CD4-positive, alpha-beta T cell (primary cell): ENCODE measurements at regions not wholly inside any gene's neighbourhood (a gene's known extent, or its start where the extent isn't known, plus 50 kb on each side); places are given as distances from the start of the nearest gene placed in this dataset.

Experiments used
- ATAC-seq: fragments of 200-7000 bp; cut with Tn5 transposase; one replicate; pipeline ENCODE4 v1.10.0; 2022; ENCODE audit warnings: mild to moderate bottlenecking; ENCODE audit not compliant: poor library complexity
- CTCF ChIA-PET: fragments of 350-600 bp; sonication (Branson Sonifier 250); formaldehyde crosslinking; loops from one replicate; lab custom pipeline; 2021; ENCODE audit warnings: antibody characterized with exemption, inconsistent platforms; lab: Charles Lee
- POLR2A ChIA-PET: fragments of 350-600 bp; sonication (Branson Sonifier 250); formaldehyde crosslinking; loops from one replicate; lab custom pipeline; 2021; ENCODE audit warnings: antibody characterized with exemption, inconsistent platforms; lab: Charles Lee
- DNase-seq, 14 experiments: peaks; one replicate each; pipeline ENCODE4 v3.0.0-alpha.2; 2013 to 2020; ENCODE audit warnings: mixed read lengths in 2 of 14
- H3K27ac ChIP-seq, 2 donors: one replicate each; pipeline versions ENCODE4 v1.5.1 to v1.7.0; 2013; ENCODE audit warnings: low read length in 2 of 2, low read depth in 1 of 2, mild to moderate bottlenecking in 1 of 2
- H3K27me3 ChIP-seq, 2 experiments: 1 replicate in 1 of 2; 2 replicates in 1 of 2; pipeline versions ENCODE4 v1.6.1 to v1.7.0; 2013; ENCODE audit warnings: low read length in 2 of 2, control low read depth in 1 of 2, mild to moderate bottlenecking in 1 of 2, moderate library complexity in 1 of 2; ENCODE audit not compliant: insufficient read depth in 2 of 2, control insufficient read depth in 1 of 2
- H3K36me3 ChIP-seq: one replicate; pipeline ENCODE4 v1.6.1; 2013; ENCODE audit warnings: low read length, control low read depth; ENCODE audit not compliant: insufficient read depth
- H3K4me1 ChIP-seq: one replicate; pipeline ENCODE4 v1.6.1; 2013; ENCODE audit warnings: low read length, control low read depth; ENCODE audit not compliant: insufficient read depth
- H3K4me3 ChIP-seq: one replicate; pipeline ENCODE4 v1.5.1; 2013; ENCODE audit warnings: mild to moderate bottlenecking, low read length, moderate library complexity
- H3K9me3 ChIP-seq, 2 experiments: 1 replicate in 1 of 2; 2 replicates in 1 of 2; pipeline versions ENCODE4 v1.6.1 to v1.7.0; 2013; ENCODE audit warnings: low read length in 2 of 2, mild to moderate bottlenecking in 2 of 2, control low read depth in 1 of 2, moderate library complexity in 1 of 2; ENCODE audit not compliant: control insufficient read depth in 1 of 2, insufficient read depth in 1 of 2
- H3K27ac Mint-ChIP-seq: one replicate; pipeline ENCODE4 v1.8.0; 2020; ENCODE audit warnings: mixed read lengths
- H3K27me3 Mint-ChIP-seq: one replicate; pipeline ENCODE4 v1.8.0; 2021; ENCODE audit warnings: mixed read lengths
- H3K36me3 Mint-ChIP-seq: one replicate; pipeline ENCODE4 v1.8.0; 2021; ENCODE audit warnings: low read depth, mixed read lengths
- H3K4me1 Mint-ChIP-seq: one replicate; pipeline ENCODE4 v1.8.0; 2021; ENCODE audit warnings: low read depth, mixed read lengths
- H3K4me3 Mint-ChIP-seq: one replicate; pipeline ENCODE4 v1.8.0; 2020; ENCODE audit warnings: mild to moderate bottlenecking, mixed read lengths
- H3K9me3 Mint-ChIP-seq: one replicate; pipeline ENCODE4 v1.8.0; 2020; ENCODE audit warnings: mixed read lengths
- CTCF ChIP-seq: fragments of 200-600 bp; IDR thresholded peaks from one replicate; pipeline ENCODE4 v1.8.0; 2022; ENCODE audit warnings: antibody characterized with exemption, mild to moderate bottlenecking
- intact Hi-C, 2 experiments: fragments of 100-400 bp; cut with DNase I in 1 of 2; cut with micrococcal nuclease in 1 of 2; formaldehyde crosslinking; loops; one replicate each; pipeline versions ENCODE4 v1.15.1 to v1.9.0; 2023 to 2025; cut with DNase I, micrococcal nuclease

- DNase-seq: peak in 1 of 14 experiments; percentile 0
- Histone ChIP-seq H3K27ac (no peak overlapping the region), H3K9me3 (no peaks in the 10 kb centered on the region), H3K36me3 (no peaks in the 10 kb centered on the region), H3K27me3 (no peaks in the 10 kb centered on the region), H3K4me3 (no peak overlapping the region), H3K4me1 (no peaks in the 10 kb centered on the region)
- H3K27ac Mint-ChIP-seq: no peak overlapping the region
- CTCF ChIA-PET: no interaction called here
- H3K9me3 Mint-ChIP-seq: no peaks in the 10 kb centered on the region
- peaks cover 3% of the 10 kb centered on the region for H3K27me3 Mint-ChIP-seq
- ATAC-seq: no peak
- POLR2A ChIA-PET: no interaction called here
- no peak for TF ChIP-seq CTCF
- intact Hi-C loops: no loop called here
- H3K4me1 Mint-ChIP-seq: no peaks in the 10 kb centered on the region
- H3K36me3 Mint-ChIP-seq: no peaks in the 10 kb centered on the region
- H3K4me3 Mint-ChIP-seq: no peak overlapping the region
Measured at GRCh38 chr4:10237131-10237530, 120.5 kb upstream of the WDR1 start.

DNA sequence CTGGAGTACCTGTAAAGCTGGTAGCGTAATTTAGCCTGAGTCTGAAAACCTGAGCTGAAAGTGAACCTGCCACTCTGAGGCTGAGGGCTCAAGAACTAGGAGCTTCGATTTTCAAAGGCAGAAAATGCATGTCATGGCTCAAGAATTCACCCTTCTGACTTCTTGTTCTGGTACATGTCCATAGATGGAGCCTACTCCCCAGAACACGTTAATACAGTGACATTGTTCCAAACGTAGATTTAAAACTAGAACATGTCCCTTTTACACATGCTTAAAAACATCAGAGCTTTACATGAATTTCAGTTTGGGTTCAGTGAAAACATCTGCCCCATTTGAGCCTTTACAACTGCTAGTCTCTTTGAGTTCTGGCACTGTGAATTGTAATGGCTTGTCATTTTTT is 115.5 kb upstream of the WDR1 start:
- no peak for ATAC-seq
- TF ChIP-seq CTCF: no peak
- Mint-ChIP-seq H3K27me3 (no peaks in the 10 kb centered on the region), H3K9me3 (no peaks in the 10 kb centered on the region), H3K4me1 (no peaks in the 10 kb centered on the region), H3K4me3 (no peak overlapping the region), H3K27ac (no peak overlapping the region), H3K36me3 (no peaks in the 10 kb centered on the region)
- DNase-seq: no peak
- Histone ChIP-seq H3K4me1 (no peaks in the 10 kb centered on the region), H3K27me3 (no peaks in the 10 kb centered on the region), H3K4me3 (no peak overlapping the region), H3K27ac (no peak overlapping the region), H3K36me3 (no peaks in the 10 kb centered on the region), H3K9me3 (no peaks in the 10 kb centered on the region)
- intact Hi-C loops: no loop called here
- CTCF ChIA-PET: no interaction called here
- POLR2A ChIA-PET: no interaction called here

- H3K9me3 Mint-ChIP-seq: no peaks in the 10 kb centered on the region
- DNase-seq: no peak
- intact Hi-C loops: no loop called here
- no peak for ATAC-seq
- no peaks in the 10 kb centered on the region for H3K27me3 Mint-ChIP-seq
- no peaks in the 10 kb centered on the region for H3K36me3 Mint-ChIP-seq
- no peaks in the 10 kb centered on the region for H3K27me3 ChIP-seq
- POLR2A ChIA-PET: no interaction called here
- no peak overlapping the region for H3K4me3 Mint-ChIP-seq
- H3K4me1 Mint-ChIP-seq: no peaks in the 10 kb centered on the region
- no peaks in the 10 kb centered on the region for H3K9me3 ChIP-seq
- CTCF ChIA-PET: no interaction called here
- no peak for TF ChIP-seq CTCF
- H3K36me3 ChIP-seq: no peaks in the 10 kb centered on the region
- H3K4me3 ChIP-seq: no peak overlapping the region
- H3K27ac Mint-ChIP-seq: no peak overlapping the region
- no peak overlapping the region for H3K27ac ChIP-seq
- no peaks in the 10 kb centered on the region for H3K4me1 ChIP-seq
Measured at GRCh38 chr4:10226756-10227155, 110.2 kb upstream of the WDR1 start.
